OCI-LY1 (cell line): ENCODE measurements at regions not wholly inside any gene's neighbourhood (a gene's known extent, or its start where the extent isn't known, plus 50 kb on each side); places are given as distances from the start of the nearest gene placed in this dataset.

Experiments
- CTCF ChIP-seq: fragments of 200-600 bp; sonication (generic), shearing (Covaris generic); IDR thresholded peaks from 2 replicates; pipeline ENCODE4 v1.5.1; 2017; ENCODE audit warnings: mild to moderate bottlenecking, antibody characterized with exemption, low read length, moderate library complexity, mixed read lengths
- EZH2 ChIP-seq: fragments of 200-600 bp; sonication (generic), shearing (Covaris generic); IDR thresholded peaks from 2 replicates; pipeline ENCODE4 v1.8.0; 2017; ENCODE audit warnings: borderline replicate concordance, mixed run types, mild to moderate bottlenecking, antibody characterized with exemption, low read length, moderate library complexity, mixed read lengths

- TF ChIP-seq CTCF (no peak), EZH2 (no peak)
Measured at GRCh38 chr1:181353526-181353925, 129.8 kb upstream of the CACNA1E start.
